Smooth muscle cell (in vitro differentiated cells): ENCODE measurements at regions not wholly inside any gene's neighbourhood (a gene's known extent, or its start where the extent isn't known, plus 50 kb on each side); places are given as distances from the start of the nearest gene placed in this dataset.
"Not testable (repeated sequence)": the region's sequence is repeated elsewhere in the genome, so short reads cannot be mapped to it uniquely, and the experiment has no call there.

Experiments used
- DNase-seq: peaks from one replicate; lab custom pipeline; 2025; ENCODE audit not compliant: unreplicated experiment; lab: John Stamatoyannopoulos, UW
- H2AFZ ChIP-seq: fragments of 200-600 bp; sonication (generic); 2 replicates; pipeline ENCODE4 v1.6.0; 2016; ENCODE audit warnings: antibody characterized with exemption, low read depth, mild to moderate bottlenecking
- H3F3A ChIP-seq: fragments of 200-600 bp; sonication (generic); 2 replicates; pipeline ENCODE4 v1.6.0; 2017; ENCODE audit warnings: antibody characterized with exemption, low read depth
- H3K27ac ChIP-seq: fragments of 200-600 bp; sonication (generic); 2 replicates; pipeline ENCODE4 v1.5.1; 2016; ENCODE audit warnings: low read depth, mild to moderate bottlenecking
- H3K27me3 ChIP-seq: fragments of 200-600 bp; sonication (generic); 2 replicates; pipeline ENCODE4 v1.6.1; 2016; ENCODE audit warnings: low read depth, mild to moderate bottlenecking
- H3K36me3 ChIP-seq: fragments of 200-600 bp; sonication (generic); 2 replicates; pipeline ENCODE4 v1.5.1; 2016; ENCODE audit warnings: low read depth
- H3K4me1 ChIP-seq: fragments of 200-600 bp; sonication (generic); 2 replicates; pipeline ENCODE4 v1.5.1; 2016; ENCODE audit warnings: low read depth
- H3K4me2 ChIP-seq: fragments of 200-600 bp; sonication (generic); 2 replicates; pipeline ENCODE4 v1.6.0; 2016; ENCODE audit warnings: mild to moderate bottlenecking
- H3K4me3 ChIP-seq: fragments of 200-600 bp; sonication (generic); 2 replicates; pipeline ENCODE4 v1.5.1; 2016; ENCODE audit warnings: mild to moderate bottlenecking
- H3K79me2 ChIP-seq: fragments of 200-600 bp; sonication (generic); 2 replicates; pipeline ENCODE4 v1.6.0; 2016; ENCODE audit warnings: low read depth, mild to moderate bottlenecking
- H3K9ac ChIP-seq: fragments of 200-600 bp; sonication (generic); 2 replicates; pipeline ENCODE4 v1.6.0; 2016; ENCODE audit warnings: low read depth
- H3K9me3 ChIP-seq: fragments of 200-600 bp; sonication (generic); replicated peaks from 2 replicates; pipeline ENCODE4 v1.5.1; 2016; ENCODE audit warnings: low read depth
- H4K20me1 ChIP-seq: fragments of 200-600 bp; sonication (generic); 2 replicates; pipeline ENCODE4 v1.6.0; 2016; ENCODE audit warnings: low read depth
- CTCF ChIP-seq: fragments of 200-600 bp; sonication (generic); IDR thresholded peaks from 2 replicates; pipeline ENCODE4 v1.5.1; 2017; ENCODE audit warnings: borderline replicate concordance, mild to moderate bottlenecking, antibody characterized with exemption; ENCODE audit not compliant: insufficient read depth, poor library complexity, severe bottlenecking
- WGBS: methylation state at CpG from one replicate; pipeline ENCODE4 v1.1.7; 2016; ENCODE audit warnings: low lambda C conversion rate; 5-methylcytosine and 5-hydroxymethylcytosine counted together

GRCh38 chr10:25105262-25105661 lies 69.5 kb upstream of the GPR158 start:
- Histone ChIP-seq H3F3A (no peaks in the 10 kb centered on the region), H3K4me3 (no peak overlapping the region), H3K9me3 (no peaks in the 10 kb centered on the region), H3K79me2 (no peaks in the 10 kb centered on the region), H3K9ac (no peak overlapping the region), H4K20me1 (no peaks in the 10 kb centered on the region), H3K4me1 (no peaks in the 10 kb centered on the region), H3K36me3 (no peaks in the 10 kb centered on the region), H3K27ac (no peak overlapping the region), H3K4me2 (no peak overlapping the region), H2AFZ (no peak overlapping the region), H3K27me3 (no peaks in the 10 kb centered on the region)
- 87% methylated on average over 2 of the region's 2 CpGs for WGBS
- no peak for DNase-seq
- TF ChIP-seq CTCF: no peak

GRCh38 chr10:25105743-25106260 lies 69.0 kb upstream of the GPR158 start:
- Histone ChIP-seq H4K20me1 (no peaks in the 10 kb centered on the region), H3K4me2 (no peak overlapping the region), H3K27me3 (no peaks in the 10 kb centered on the region), H3K36me3 (no peaks in the 10 kb centered on the region), H3K9ac (no peak overlapping the region), H3K4me3 (no peak overlapping the region), H3K9me3 (no peaks in the 10 kb centered on the region), H3F3A (no peaks in the 10 kb centered on the region), H3K4me1 (no peaks in the 10 kb centered on the region), H3K27ac (no peak overlapping the region), H2AFZ (no peak overlapping the region), H3K79me2 (no peaks in the 10 kb centered on the region)
- no peak for DNase-seq
- WGBS: 53% methylated on average over 5 of the region's 5 CpGs
- TF ChIP-seq CTCF: no peak

- Histone ChIP-seq H3K36me3 (no peaks in the 10 kb centered on the region), H3K79me2 (no peaks in the 10 kb centered on the region), H3K27ac (no peak overlapping the region), H3K9me3 (no peaks in the 10 kb centered on the region), H2AFZ (no peak overlapping the region), H3K27me3 (no peaks in the 10 kb centered on the region), H3K4me1 (no peaks in the 10 kb centered on the region), H3K9ac (no peak overlapping the region), H3K4me3 (no peak overlapping the region), H4K20me1 (no peaks in the 10 kb centered on the region), H3F3A (no peaks in the 10 kb centered on the region), H3K4me2 (no peak overlapping the region)
- 90% methylated on average over 2 of the region's 2 CpGs for WGBS
- TF ChIP-seq CTCF: no peak
- DNase-seq: no peak
Measured at GRCh38 chr10:25107756-25108155, 67.0 kb upstream of the GPR158 start.

- H3K79me2 ChIP-seq, H3K4me1 ChIP-seq: not testable (repeated sequence)
- WGBS: 94% methylated on average over 7 of the region's 7 CpGs
Measured at GRCh38 chr10:25109896-25110295, 64.9 kb upstream of the GPR158 start.

More at GRCh38 chr10:25109896-25110295, 64.9 kb upstream of the GPR158 start:
- not testable (repeated sequence) for H3F3A ChIP-seq, H3K9ac ChIP-seq, DNase-seq, H3K4me3 ChIP-seq, H4K20me1 ChIP-seq, H3K36me3 ChIP-seq, H3K9me3 ChIP-seq, H3K27me3 ChIP-seq, H3K27ac ChIP-seq, H2AFZ ChIP-seq, H3K4me2 ChIP-seq
